BLaER1 treated with 17β-estradiol and CSF1 and Interleukin-3, amounts not matched to agents 10 nM and 100 nM (cell line): ENCODE measurements at regions not wholly inside any gene's neighbourhood (a gene's known extent, or its start where the extent isn't known, plus 50 kb on each side); places are given as distances from the start of the nearest gene placed in this dataset.

ENCODE experiments used
- H3K27ac ChIP-seq, 11 experiments: shearing (Covaris generic); formaldehyde crosslinking; 2 replicates each; pipeline ENCODE4 v1.8.1; 2022
- H3K27me3 ChIP-seq, 11 experiments: shearing (Covaris generic); formaldehyde crosslinking; 2 replicates each; pipeline ENCODE4 v1.8.1; 2022
- H3K36me3 ChIP-seq, 11 experiments: shearing (Covaris generic); formaldehyde crosslinking; 2 replicates each; pipeline ENCODE4 v1.8.1; 2022
- H3K4me1 ChIP-seq, 10 experiments: shearing (Covaris generic); formaldehyde crosslinking; 2 replicates each; pipeline ENCODE4 v1.8.1; 2022
- H3K4me2 ChIP-seq, 11 experiments: shearing (Covaris generic); formaldehyde crosslinking; 2 replicates each; pipeline ENCODE4 v1.8.1; 2022
- H3K4me3 ChIP-seq, 10 experiments: shearing (Covaris generic); formaldehyde crosslinking; 2 replicates each; pipeline ENCODE4 v1.8.1; 2022
- H3K9ac ChIP-seq, 11 experiments: shearing (Covaris generic); formaldehyde crosslinking; 2 replicates each; pipeline ENCODE4 v1.8.1; 2022
- H3K9me3 ChIP-seq, 11 experiments: shearing (Covaris generic); formaldehyde crosslinking; replicated peaks in 1 of 11; 2 replicates each; pipeline ENCODE4 v1.8.1; 2022
- H4K20me1 ChIP-seq, 11 experiments: shearing (Covaris generic); formaldehyde crosslinking; 2 replicates each; pipeline ENCODE4 v1.8.1; 2022
- Cebpa-rat ChIP-seq, 11 experiments: shearing (Covaris generic); IDR thresholded peaks; 2 replicates each; pipeline ENCODE4 v1.8.1; 2022

DNA sequence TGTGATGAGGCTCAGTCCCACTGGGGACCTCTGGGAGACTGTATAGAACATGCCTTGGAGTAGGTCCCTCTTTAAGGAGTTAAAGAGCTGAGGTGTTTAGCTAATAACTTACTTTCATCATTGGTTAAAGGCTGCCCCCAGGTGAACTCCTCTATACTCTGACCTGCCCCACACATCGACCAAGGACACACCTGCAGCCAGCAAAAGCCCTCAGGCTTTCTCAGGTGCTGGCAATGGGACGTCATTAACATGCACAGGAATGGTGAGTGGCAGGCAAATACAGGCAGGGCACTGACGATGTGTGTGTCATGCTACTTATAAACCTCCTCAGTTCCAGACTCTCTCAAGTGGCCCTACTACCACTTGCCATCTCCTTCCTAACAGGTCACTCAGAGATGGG, 366.4 kb downstream of the KIF16B start:
- H3K27me3 ChIP-seq = no peaks in the 10 kb centered on the region
- H3K27ac ChIP-seq = no peak overlapping the region
- peaks cover 0 to 12% (median 5%) of the 10 kb centered on the region in 10 experiments; a peak in 12 of 20 replicates for H3K4me1 ChIP-seq
- no peak overlapping the region for H3K9ac ChIP-seq
- H3K4me3 ChIP-seq = no peak overlapping the region
- H4K20me1 ChIP-seq = no peaks in the 10 kb centered on the region
- no peaks in the 10 kb centered on the region for H3K36me3 ChIP-seq
- peak overlapping the region in 6 of 11 experiments; percentile 18 to 40 (median 23); a peak in 10 of 22 replicates for H3K4me2 ChIP-seq
- no peak for TF ChIP-seq Cebpa-rat (IDR thresholded peaks at IDR 0.05)
- peaks cover 1 to 40% (median 31%) of the 10 kb centered on the region in 11 experiments; a peak in 20 of 22 replicates for H3K9me3 ChIP-seq

DNA sequence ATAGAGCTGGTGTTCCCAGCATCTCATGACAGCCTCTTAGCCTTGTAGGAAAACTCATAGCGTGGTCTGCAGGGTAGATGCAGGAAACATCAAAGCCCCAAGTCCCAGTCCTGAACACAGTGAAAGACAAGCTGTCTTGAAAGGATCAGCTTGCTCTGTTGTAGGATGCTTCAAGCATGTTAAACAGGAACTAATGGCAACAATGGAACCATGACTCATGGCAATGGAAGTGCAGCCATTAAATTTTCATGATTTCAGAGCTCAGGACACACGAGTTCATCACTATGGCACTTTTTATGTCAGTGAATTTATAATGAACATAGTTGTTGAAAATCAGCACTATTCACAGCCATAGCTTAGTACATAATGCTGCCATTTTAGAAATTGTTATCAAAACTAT, 367.7 kb downstream of the KIF16B start:
- Histone ChIP-seq H3K4me2 (no peak overlapping the region), H3K36me3 (no peaks in the 10 kb centered on the region), H3K4me3 (no peak overlapping the region), H3K27me3 (no peaks in the 10 kb centered on the region), H3K9ac (no peak overlapping the region), H3K4me1 (peaks cover 0 to 12% (median 5%) of the 10 kb centered on the region in 10 experiments; a peak in 12 of 20 replicates), H3K27ac (no peak overlapping the region), H3K9me3 (peaks cover 15 to 53% (median 40%) of the 10 kb centered on the region in 11 experiments), H4K20me1 (no peaks in the 10 kb centered on the region)
- no peak for TF ChIP-seq Cebpa-rat (IDR thresholded peaks at IDR 0.05)

DNA sequence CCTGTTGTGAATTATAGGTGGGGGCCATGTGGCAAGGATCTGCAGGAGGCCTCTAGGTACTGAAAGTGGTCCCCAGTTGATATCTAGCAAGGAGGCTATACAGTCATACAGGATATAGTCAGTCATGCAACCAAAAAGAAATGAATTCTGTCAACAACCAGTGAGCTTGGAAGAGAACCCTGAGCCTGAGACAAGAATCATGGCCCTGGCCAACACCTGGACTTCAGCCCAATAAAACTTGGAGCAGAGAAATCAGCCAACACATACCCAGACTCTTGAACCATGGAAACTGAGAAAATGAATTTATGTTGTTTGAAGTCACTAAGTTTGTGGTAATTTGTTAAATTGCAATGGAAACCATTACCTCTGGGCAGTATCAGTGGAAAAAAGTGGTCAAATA, 370.2 kb downstream of the KIF16B start:
- Histone ChIP-seq H3K27me3 (no peaks in the 10 kb centered on the region), H3K4me1 (peaks cover 0 to 12% (median 5%) of the 10 kb centered on the region in 10 experiments; a peak in 11 of 20 replicates), H3K4me3 (no peak overlapping the region), H3K9me3 (peaks cover 28 to 67% (median 59%) of the 10 kb centered on the region in 11 experiments), H3K9ac (no peak overlapping the region), H3K4me2 (no peak overlapping the region), H3K36me3 (no peaks in the 10 kb centered on the region), H4K20me1 (no peaks in the 10 kb centered on the region), H3K27ac (no peak overlapping the region)
- no peak for TF ChIP-seq Cebpa-rat (IDR thresholded peaks at IDR 0.05)

DNA sequence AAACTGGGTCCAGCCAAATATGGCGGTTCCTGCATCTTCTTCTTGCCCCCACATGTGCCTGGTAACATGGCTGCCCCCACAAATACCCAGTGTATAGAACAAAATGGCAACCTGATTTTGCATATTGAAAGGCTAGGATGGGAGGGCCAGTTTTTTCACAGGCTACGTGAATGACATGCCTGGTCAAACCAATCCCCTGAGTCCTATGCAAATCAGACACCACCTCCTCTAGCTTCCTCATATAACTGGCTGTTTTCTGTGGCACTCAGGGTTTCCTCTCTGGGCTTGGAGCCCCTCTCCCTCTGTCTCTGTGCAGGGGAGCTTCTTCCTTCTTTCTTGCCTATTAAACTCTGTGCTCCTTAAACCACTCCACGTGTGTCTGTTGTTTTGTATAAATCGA, 372.1 kb downstream of the KIF16B start:
- Histone ChIP-seq H3K27ac (no peak overlapping the region), H3K9ac (no peak overlapping the region), H4K20me1 (no peaks in the 10 kb centered on the region), H3K36me3 (no peaks in the 10 kb centered on the region), H3K4me3 (no peak overlapping the region), H3K27me3 (no peaks in the 10 kb centered on the region), H3K4me2 (no peak overlapping the region), H3K9me3 (peaks cover 28 to 85% (median 75%) of the 10 kb centered on the region in 11 experiments), H3K4me1 (no peaks in the 10 kb centered on the region)
- no peak for TF ChIP-seq Cebpa-rat (IDR thresholded peaks at IDR 0.05)

DNA sequence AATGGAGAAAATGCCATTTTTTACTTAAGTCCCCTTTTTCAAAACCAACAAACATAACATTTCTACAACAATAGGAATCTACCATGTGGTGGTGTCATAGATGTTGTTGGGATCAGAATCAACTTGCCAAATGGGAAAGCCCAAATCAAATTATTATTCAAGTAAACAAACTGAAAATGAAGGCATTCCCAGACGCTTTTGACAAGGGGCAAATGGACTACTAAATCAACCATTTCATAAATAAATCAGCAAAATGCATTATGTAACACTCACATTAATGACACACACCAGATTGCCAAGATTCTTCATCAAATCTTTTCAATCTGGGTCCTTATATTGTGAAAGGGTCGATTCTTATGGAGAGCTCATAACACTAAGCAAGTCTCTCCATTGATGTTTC, 375.6 kb downstream of the KIF16B start:
- H3K4me3 ChIP-seq = no peak overlapping the region

DNA sequence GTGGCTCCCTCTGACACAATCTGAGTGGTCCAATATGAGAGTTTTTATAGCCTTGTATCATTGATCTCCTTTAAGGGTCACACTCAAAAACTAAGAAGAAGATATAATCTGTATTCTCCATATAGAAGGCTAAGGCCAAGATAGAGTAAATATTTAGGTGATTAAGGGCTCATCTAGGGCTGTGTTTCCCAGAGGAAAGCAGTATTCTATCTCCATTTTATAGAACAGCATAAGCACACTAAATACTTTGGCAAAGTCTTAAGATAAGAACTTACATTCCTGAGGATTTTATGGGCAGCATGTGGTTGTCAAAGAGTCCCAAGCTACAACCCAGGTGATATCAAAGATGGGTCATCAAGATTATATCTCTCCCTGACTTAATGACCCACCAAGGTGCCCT, 377.6 kb downstream of the KIF16B start:
- Histone ChIP-seq H3K4me1 (no peaks in the 10 kb centered on the region), H3K9ac (no peak overlapping the region), H3K4me2 (no peak overlapping the region), H3K9me3 (peaks cover 29 to 66% (median 56%) of the 10 kb centered on the region in 11 experiments), H3K27ac (no peak overlapping the region), H3K36me3 (no peaks in the 10 kb centered on the region), H3K27me3 (no peaks in the 10 kb centered on the region), H4K20me1 (no peaks in the 10 kb centered on the region), H3K4me3 (no peak overlapping the region)
- no peak for TF ChIP-seq Cebpa-rat (IDR thresholded peaks at IDR 0.05)

More for the DNA sequence above, 375.6 kb downstream of the KIF16B start:
- H3K4me2 ChIP-seq = no peak overlapping the region
- no peaks in the 10 kb centered on the region for H3K27me3 ChIP-seq
- peaks cover 42 to 84% (median 76%) of the 10 kb centered on the region in 11 experiments for H3K9me3 ChIP-seq
- H3K27ac ChIP-seq = no peak overlapping the region
- no peak for TF ChIP-seq Cebpa-rat (IDR thresholded peaks at IDR 0.05)
- no peak overlapping the region for H3K9ac ChIP-seq
- H3K36me3 ChIP-seq = no peaks in the 10 kb centered on the region
- H4K20me1 ChIP-seq = no peaks in the 10 kb centered on the region
- H3K4me1 ChIP-seq = no peaks in the 10 kb centered on the region

DNA sequence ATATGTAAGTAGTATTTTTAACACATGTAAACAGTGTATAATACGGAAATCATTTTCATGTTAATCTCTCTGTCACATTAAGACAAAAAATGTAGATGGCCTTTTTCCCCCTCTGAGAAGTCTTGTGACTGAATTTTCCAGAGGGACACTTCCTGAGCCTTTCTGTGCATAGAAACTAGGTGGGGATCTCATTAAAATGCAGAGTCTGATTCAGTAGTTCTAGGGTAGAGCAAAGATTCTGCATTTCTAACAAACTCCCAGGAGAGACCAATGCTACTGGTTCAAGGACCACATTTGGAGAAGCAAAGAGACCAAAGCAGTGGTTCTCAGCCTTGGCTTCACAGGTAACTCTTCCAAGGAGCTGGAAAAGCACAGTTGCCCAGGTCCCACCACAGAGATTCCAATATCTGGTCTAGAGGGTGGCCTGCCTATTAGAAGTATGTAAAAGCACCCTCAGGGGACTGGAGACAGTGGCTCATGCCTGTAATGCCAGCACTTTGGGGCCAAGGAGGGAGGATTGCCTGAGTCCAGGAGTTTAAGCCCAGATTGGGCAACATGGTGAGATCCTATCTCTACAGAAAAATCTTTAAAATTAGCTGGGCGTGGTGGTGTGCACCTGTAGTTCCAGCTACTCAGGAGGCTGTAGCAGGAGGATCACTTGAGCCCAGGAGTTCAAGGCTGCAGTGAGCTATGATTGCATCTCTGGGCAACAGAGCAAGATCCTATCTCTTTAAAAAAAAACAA, 378.5 kb downstream of the KIF16B start:
- Histone ChIP-seq H3K4me3 (no peak overlapping the region), H4K20me1 (no peaks in the 10 kb centered on the region), H3K27me3 (no peaks in the 10 kb centered on the region), H3K36me3 (no peaks in the 10 kb centered on the region), H3K4me2 (no peak overlapping the region), H3K4me1 (no peaks in the 10 kb centered on the region), H3K9ac (no peak overlapping the region), H3K27ac (no peak overlapping the region), H3K9me3 (peaks cover 23 to 57% (median 47%) of the 10 kb centered on the region in 11 experiments)
- no peak for TF ChIP-seq Cebpa-rat (IDR thresholded peaks at IDR 0.05)

DNA sequence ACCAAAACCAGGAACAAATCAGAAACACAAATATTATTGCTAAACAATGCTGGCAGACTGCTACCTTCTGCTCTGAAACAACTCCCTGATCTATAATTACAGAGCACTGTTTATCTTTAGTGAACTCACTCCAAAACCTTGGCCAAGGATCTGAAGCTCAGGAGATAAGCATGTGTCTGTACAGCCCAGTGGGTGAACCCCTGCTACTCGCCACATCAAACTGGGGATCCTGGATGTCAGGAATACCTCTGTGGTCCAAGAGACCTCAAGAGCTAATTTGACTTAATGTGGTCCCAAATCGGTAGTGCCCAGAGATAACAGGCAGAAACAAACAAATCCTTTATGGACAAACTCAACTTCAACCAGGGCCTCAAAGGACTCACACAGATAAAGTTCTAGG, 381.8 kb downstream of the KIF16B start:
- no peak overlapping the region for H3K27ac ChIP-seq
- no peak overlapping the region for H3K4me2 ChIP-seq
- H3K9ac ChIP-seq = no peak overlapping the region
- H4K20me1 ChIP-seq = no peaks in the 10 kb centered on the region
- no peaks in the 10 kb centered on the region for H3K4me1 ChIP-seq
- peaks cover 14 to 36% (median 28%) of the 10 kb centered on the region in 11 experiments; a peak in 19 of 22 replicates for H3K9me3 ChIP-seq
- H3K36me3 ChIP-seq = no peaks in the 10 kb centered on the region
- no peaks in the 10 kb centered on the region for H3K27me3 ChIP-seq
- no peak overlapping the region for H3K4me3 ChIP-seq
- TF ChIP-seq Cebpa-rat (IDR thresholded peaks at IDR 0.05) = no peak

DNA sequence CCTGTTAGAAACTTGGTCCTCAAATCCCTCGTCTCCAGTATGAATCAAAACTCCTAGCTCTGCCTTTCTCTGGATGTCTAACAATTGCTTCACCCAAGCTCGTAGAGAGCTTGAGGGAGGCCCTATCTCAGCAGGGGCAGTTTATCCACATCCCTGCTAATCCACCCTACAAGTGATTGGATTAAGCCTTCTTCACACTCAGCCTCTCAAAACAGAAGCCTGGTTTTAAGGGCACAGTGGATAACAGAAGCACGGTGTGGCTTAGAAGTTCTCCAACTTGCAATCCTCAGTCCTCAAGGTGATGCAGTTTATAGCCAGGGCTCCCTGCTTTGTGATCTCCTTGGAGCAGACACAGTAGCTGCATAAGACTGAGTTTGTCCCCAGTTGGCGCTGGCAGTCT, 383.9 kb downstream of the KIF16B start:
- no peaks in the 10 kb centered on the region for H3K27me3 ChIP-seq
- H3K4me3 ChIP-seq = no peak overlapping the region
- no peaks in the 10 kb centered on the region for H3K4me1 ChIP-seq
- no peak overlapping the region for H3K27ac ChIP-seq
- no peaks in the 10 kb centered on the region for H4K20me1 ChIP-seq
- TF ChIP-seq Cebpa-rat (IDR thresholded peaks at IDR 0.05) = no peak
- no peak overlapping the region for H3K4me2 ChIP-seq
- no peak overlapping the region for H3K9ac ChIP-seq
- H3K36me3 ChIP-seq = no peaks in the 10 kb centered on the region
- H3K9me3 ChIP-seq = peaks cover 0 to 26% (median 13%) of the 10 kb centered on the region in 11 experiments; a peak in 15 of 22 replicates
